Esophagus muscularis mucosa (tissue), 4 donors: ENCODE measurements at regions not wholly inside any gene's neighbourhood (a gene's known extent, or its start where the extent isn't known, plus 50 kb on each side); places are given as distances from the start of the nearest gene placed in this dataset.

Experiments used
- DNase-seq: peaks from one replicate; pipeline ENCODE4 v3.0.0-alpha.2; 2017; ENCODE audit errors: extremely low spot score
- H3K27ac ChIP-seq, 4 donors: fragments of 200-600 bp; sonication (generic); replicated peaks in 1 of 4; 1 replicate in 3 of 4; 2 replicates in 1 of 4; pipeline ENCODE4 v1.5.1; 2016 to 2019; ENCODE audit warnings: mild to moderate bottlenecking in 1 of 4
- H3K27me3 ChIP-seq, 4 donors: fragments of 200-600 bp; sonication (generic); one replicate each; pipeline versions ENCODE4 v1.5.1 to v1.6.0; 2016 to 2019
- H3K36me3 ChIP-seq, 4 donors: fragments of 200-600 bp; sonication (generic); one replicate each; pipeline ENCODE4 v1.5.1; 2016 to 2019
- H3K4me1 ChIP-seq, 4 donors: fragments of 200-600 bp; sonication (generic); one replicate each; pipeline ENCODE4 v1.5.1; 2016 to 2019
- H3K4me3 ChIP-seq, 4 donors: fragments of 200-600 bp; sonication (generic); 1 replicate in 2 of 4; 2 replicates in 2 of 4; pipeline ENCODE4 v1.5.1; 2016 to 2019; ENCODE audit warnings: mild to moderate bottlenecking in 4 of 4, moderate library complexity in 1 of 4
- H3K9me3 ChIP-seq, 4 donors: fragments of 200-600 bp; sonication (generic); 1 replicate in 3 of 4; 2 replicates in 1 of 4; pipeline ENCODE4 v1.5.1; 2016 to 2019
- EP300 ChIP-seq: sonication (generic); formaldehyde crosslinking; IDR thresholded peaks from one replicate; pipeline ENCODE4 v1.6.1; 2017; ENCODE audit warnings: antibody characterized with exemption
- POLR2A ChIP-seq: fragments of 450-650 bp; IDR thresholded peaks from one replicate; pipeline ENCODE4 v1.6.1; 2017; ENCODE audit warnings: antibody characterized with exemption, moderate library complexity, mild to moderate bottlenecking, low read depth
- POLR2AphosphoS5 ChIP-seq, 2 donors: sonication (generic); formaldehyde crosslinking; IDR thresholded peaks; one replicate each; pipeline ENCODE4 v1.6.1; 2017; ENCODE audit warnings: antibody characterized with exemption in 2 of 2
- WGBS: methylation state at CpG from one replicate; pipeline ENCODE4 v1.1.5; 2018; 5-methylcytosine and 5-hydroxymethylcytosine counted together
- intact Hi-C: fragments of 100-400 bp; cut with DNase I; formaldehyde crosslinking; loops from one replicate; pipeline ENCODE4 v1.15.1; 2023
- TF ChIP-seq, protein P1 (sequence below), 3 experiments: fragments of 200-600 bp in 2 of 3; fragments of 450-650 bp in 1 of 3; sonication (generic) in 2 of 3; IDR thresholded peaks; one replicate each; pipeline ENCODE4 v1.5.1; 2017 to 2019; ENCODE audit warnings: antibody characterized with exemption in 3 of 3, mild to moderate bottlenecking in 2 of 3, moderate library complexity in 1 of 3

DNA sequence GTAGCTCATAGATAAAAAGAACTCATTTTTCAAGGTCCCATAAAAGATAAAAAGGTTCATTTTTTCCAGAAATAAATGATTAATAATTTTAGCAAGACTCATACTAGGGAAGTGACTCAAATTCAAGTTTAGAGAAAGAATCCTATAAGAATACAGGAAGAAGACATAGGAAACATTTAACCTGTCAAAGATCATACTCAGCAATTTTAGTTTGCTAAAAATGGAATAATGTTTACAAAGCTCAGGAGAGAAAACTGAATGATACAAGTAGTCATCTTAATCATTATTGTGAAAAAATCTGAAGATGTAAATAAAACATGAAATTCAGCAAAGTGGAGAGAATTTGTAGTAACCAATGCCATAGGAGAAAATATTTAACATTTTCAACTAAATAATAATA, 926.6 kb downstream of the TBC1D32 start:
- TF ChIP-seq POLR2A (no peak), POLR2AphosphoS5 (IDR thresholded peaks at IDR 0.05) (no peak), EP300 (no peak)
- TF ChIP-seq, protein P1, sequence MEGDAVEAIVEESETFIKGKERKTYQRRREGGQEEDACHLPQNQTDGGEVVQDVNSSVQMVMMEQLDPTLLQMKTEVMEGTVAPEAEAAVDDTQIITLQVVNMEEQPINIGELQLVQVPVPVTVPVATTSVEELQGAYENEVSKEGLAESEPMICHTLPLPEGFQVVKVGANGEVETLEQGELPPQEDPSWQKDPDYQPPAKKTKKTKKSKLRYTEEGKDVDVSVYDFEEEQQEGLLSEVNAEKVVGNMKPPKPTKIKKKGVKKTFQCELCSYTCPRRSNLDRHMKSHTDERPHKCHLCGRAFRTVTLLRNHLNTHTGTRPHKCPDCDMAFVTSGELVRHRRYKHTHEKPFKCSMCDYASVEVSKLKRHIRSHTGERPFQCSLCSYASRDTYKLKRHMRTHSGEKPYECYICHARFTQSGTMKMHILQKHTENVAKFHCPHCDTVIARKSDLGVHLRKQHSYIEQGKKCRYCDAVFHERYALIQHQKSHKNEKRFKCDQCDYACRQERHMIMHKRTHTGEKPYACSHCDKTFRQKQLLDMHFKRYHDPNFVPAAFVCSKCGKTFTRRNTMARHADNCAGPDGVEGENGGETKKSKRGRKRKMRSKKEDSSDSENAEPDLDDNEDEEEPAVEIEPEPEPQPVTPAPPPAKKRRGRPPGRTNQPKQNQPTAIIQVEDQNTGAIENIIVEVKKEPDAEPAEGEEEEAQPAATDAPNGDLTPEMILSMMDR (IDR thresholded peaks at IDR 0.05): no peak
- intact Hi-C loops: no loop called here
- no peak for DNase-seq
- H3K27me3 ChIP-seq: no peaks in the 10 kb centered on the region
- no peaks in the 10 kb centered on the region for H3K36me3 ChIP-seq
- no peaks in the 10 kb centered on the region for H3K4me1 ChIP-seq
- H3K4me3 ChIP-seq: no peak overlapping the region
- H3K27ac ChIP-seq: no peak overlapping the region
- no peaks in the 10 kb centered on the region for H3K9me3 ChIP-seq

- TF ChIP-seq EP300: no peak
- no peak for TF ChIP-seq POLR2AphosphoS5 (IDR thresholded peaks at IDR 0.05)
- no peak for TF ChIP-seq POLR2A
- TF ChIP-seq, protein P1 (IDR thresholded peaks at IDR 0.05): no peak
- no peaks in the 10 kb centered on the region for H3K27me3 ChIP-seq
- no peak for DNase-seq
- no peak overlapping the region for H3K4me3 ChIP-seq
- intact Hi-C loops: no loop called here
- no peak overlapping the region for H3K27ac ChIP-seq
- no peaks in the 10 kb centered on the region for H3K4me1 ChIP-seq
- WGBS: 70% methylated on average over 3 of the region's 3 CpGs
- peaks cover 0 to 7% (median 0%) of the 10 kb centered on the region in 4 donors for H3K9me3 ChIP-seq
- no peaks in the 10 kb centered on the region for H3K36me3 ChIP-seq
Measured at GRCh38 chr6:120405947-120406346, 928.3 kb downstream of the TBC1D32 start.

GRCh38 chr6:120395784-120396183, 938.5 kb downstream of the TBC1D32 start:
- 88% methylated on average over 1 of the region's 1 CpG for WGBS
- TF ChIP-seq POLR2AphosphoS5 (IDR thresholded peaks at IDR 0.05) (no peak), EP300 (no peak), POLR2A (no peak)
- TF ChIP-seq, protein P1 (IDR thresholded peaks at IDR 0.05): no peak
- Histone ChIP-seq H3K4me1 (no peaks in the 10 kb centered on the region), H3K4me3 (no peak overlapping the region), H3K27ac (no peak overlapping the region), H3K9me3 (no peaks in the 10 kb centered on the region), H3K36me3 (no peaks in the 10 kb centered on the region), H3K27me3 (no peaks in the 10 kb centered on the region)
- DNase-seq: no peak
- intact Hi-C loops: no loop called here

- no peak overlapping the region for H3K4me3 ChIP-seq
- DNase-seq: no peak
- 76% methylated on average over 1 of the region's 1 CpG for WGBS
Measured at GRCh38 chr6:120395330-120395729, 939.0 kb downstream of the TBC1D32 start.

DNA sequence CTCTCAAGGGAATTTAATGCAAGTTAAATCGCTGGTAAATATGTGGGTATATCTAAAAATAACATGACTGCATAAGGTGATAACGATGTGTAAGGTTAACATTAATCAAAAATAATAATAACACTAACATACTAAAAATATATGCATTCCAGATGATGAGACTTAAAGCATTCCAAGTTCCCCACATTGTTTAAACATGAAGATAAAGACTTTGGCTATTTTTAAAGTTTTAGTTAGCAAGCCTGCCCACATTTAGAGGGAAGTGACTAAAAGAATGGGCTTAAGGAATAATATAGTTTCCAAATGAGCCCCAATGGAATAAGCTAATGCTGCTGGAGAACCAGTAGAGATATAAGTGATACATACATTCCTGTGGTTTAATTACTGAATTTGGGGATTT, 941.3 kb downstream of the TBC1D32 start:
- no peaks in the 10 kb centered on the region for H3K27me3 ChIP-seq
- no peaks in the 10 kb centered on the region for H3K9me3 ChIP-seq
- 28% methylated on average over 2 of the region's 2 CpGs for WGBS
- no peaks in the 10 kb centered on the region for H3K4me1 ChIP-seq
- no peak overlapping the region for H3K27ac ChIP-seq
- TF ChIP-seq, protein P1 (IDR thresholded peaks at IDR 0.05): no peak
- no peak for TF ChIP-seq POLR2AphosphoS5 (IDR thresholded peaks at IDR 0.05)
- TF ChIP-seq EP300: no peak
- no peak for TF ChIP-seq POLR2A
- no peaks in the 10 kb centered on the region for H3K36me3 ChIP-seq
- H3K4me3 ChIP-seq: no peak overlapping the region
- intact Hi-C loops: no loop called here
- DNase-seq: no peak

More at GRCh38 chr6:120395330-120395729, 939.0 kb downstream of the TBC1D32 start:
- intact Hi-C loops: no loop called here
- H3K4me1 ChIP-seq: no peaks in the 10 kb centered on the region
- H3K27ac ChIP-seq: no peak overlapping the region
- H3K9me3 ChIP-seq: no peaks in the 10 kb centered on the region
- H3K27me3 ChIP-seq: no peaks in the 10 kb centered on the region
- no peaks in the 10 kb centered on the region for H3K36me3 ChIP-seq
- TF ChIP-seq POLR2AphosphoS5 (IDR thresholded peaks at IDR 0.05) (no peak), EP300 (no peak), POLR2A (no peak)
- TF ChIP-seq, protein P1 (IDR thresholded peaks at IDR 0.05): no peak
